Activated naive CD4-positive, alpha-beta T cell treated with anti-CD3 and anti-CD28 coated beads, Interleukin-2, amount 50 U/mL, for 16 hours (primary cell): ENCODE measurements at regions not wholly inside any gene's neighbourhood (a gene's known extent, or its start where the extent isn't known, plus 50 kb on each side); places are given as distances from the start of the nearest gene placed in this dataset.
"Not testable (repeated sequence)": the region's sequence is repeated elsewhere in the genome, so short reads cannot be mapped to it uniquely, and the experiment has no call there.

ENCODE experiments used
- DNase-seq: peaks from one replicate; pipeline ENCODE4 v3.0.0-alpha.2; 2020

- DNase-seq, result not testable (repeated sequence)
Observed at GRCh38 chr1:121573881-121574504, 389.2 kb downstream of the SRGAP2C start.

DNA sequence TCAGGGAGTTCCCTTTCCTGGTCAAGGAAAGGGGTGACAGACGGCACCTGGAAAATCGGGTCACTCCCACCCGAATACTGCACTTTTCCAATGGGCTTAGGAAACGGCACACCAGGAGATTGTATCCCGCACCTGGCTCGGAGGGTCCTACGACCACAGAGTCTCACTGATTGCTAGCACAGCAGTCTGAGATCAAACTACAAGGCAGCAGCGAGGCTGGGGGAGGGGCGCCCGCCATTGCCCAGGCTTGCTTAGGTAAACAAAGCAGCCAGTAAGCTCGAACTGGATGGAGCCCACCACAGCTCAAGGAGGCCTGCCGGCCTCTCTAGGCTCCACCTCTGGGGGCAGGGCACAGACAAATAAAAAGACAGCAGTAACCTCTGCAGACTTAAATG is 389.7 kb downstream of the SRGAP2C start:
- not testable (repeated sequence) for DNase-seq

GRCh38 chr1:121582898-121583297 is 398.1 kb downstream of the SRGAP2C start:
- not testable (repeated sequence) for DNase-seq

GRCh38 chr1:121586369-121587229 is 401.8 kb downstream of the SRGAP2C start:
- DNase-seq, result no peak

GRCh38 chr1:121587230-121587569 is 402.4 kb downstream of the SRGAP2C start:
- no peak for DNase-seq

DNA sequence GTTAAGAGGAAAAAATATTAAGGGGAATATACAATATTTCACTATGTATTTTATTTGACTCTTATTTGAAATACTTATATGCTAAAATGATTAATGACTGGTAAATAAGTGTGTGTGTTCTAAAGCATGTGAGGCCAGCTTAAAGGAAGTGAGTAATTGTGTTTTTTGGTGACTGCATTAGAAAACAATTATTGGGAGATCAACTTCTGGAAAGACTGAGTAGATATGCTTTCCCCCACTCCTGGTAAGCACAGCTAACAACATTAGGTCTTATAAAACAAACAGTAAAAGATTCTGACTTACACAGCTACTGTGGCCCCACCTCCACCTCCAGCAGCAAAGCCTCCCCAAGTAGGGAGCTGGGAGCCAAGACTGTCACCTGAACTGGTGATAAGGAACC is 403.0 kb downstream of the SRGAP2C start:
- DNase-seq, result no peak

DNA sequence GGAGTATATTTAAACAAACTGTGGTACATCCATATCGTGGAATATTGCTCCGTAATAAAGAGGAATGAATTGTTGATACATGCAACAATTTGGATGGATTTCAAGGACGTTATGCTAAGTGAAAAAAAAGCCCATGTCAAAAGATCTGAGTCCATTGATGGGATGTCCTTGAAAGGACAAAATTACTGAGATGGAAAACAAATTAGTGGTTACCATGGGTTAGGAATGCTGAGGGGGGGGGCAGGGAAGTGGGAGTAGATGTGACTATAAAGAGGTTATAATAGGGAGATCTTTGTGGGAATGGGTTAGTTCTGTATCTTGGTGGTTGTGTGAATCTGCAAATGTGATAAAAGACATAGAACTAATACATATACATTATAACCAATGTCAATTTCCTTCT is 409.3 kb downstream of the SRGAP2C start:
- no peak for DNase-seq

DNA sequence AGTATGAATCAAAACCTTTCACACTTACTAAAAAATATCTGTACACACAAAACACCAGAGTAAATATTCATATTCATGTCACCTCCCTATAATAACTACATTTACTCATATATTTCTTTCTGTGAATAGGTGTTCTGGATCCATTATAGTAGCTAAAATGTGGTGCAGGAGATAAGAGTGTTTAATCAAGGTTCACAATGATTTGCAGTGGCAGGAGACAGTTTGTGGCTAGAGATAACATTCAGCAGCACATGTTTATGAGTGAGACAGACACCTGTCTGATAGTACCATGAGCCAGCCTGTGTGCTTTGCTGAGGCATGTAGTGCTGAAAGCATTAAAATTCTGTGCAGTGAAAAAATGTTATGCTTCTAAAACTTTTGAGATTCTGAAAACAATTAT is 410.3 kb downstream of the SRGAP2C start:
- no peak for DNase-seq

DNA sequence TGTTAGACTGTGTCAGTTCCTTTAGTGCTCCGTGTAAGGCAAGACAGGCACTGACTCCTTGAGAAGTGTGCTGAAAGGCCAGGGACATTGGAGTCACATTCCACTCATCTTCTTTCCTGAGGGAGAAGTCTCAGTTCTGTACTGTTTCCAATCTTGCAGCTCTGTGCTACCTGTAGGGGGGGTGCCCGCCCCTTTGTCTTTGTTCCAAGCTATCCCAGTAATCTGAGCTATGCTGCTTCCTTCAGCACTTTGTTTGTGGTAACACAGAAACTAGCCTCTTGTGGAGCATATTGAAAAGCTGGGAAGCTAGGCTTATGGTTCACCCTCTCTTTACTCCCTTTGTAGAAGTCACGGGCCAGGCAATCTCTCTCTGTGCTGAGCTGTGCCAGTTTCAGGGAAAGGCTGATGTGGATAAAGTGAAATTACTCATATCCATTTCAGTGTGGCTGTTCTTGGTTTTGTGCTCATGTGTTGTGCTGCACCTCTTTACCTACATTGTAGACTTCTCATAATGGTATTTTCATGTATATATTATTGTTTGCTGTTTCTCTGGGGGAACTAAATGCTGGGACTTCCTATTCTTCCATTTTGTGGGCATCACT is 420.2 kb downstream of the SRGAP2C start:
- not testable (repeated sequence) for DNase-seq

- not testable (repeated sequence) for DNase-seq
Observed at GRCh38 chr1:121607499-121607898, 422.7 kb downstream of the SRGAP2C start.
